GM12878 (cell line): ENCODE measurements at regions not wholly inside any gene's neighbourhood (a gene's known extent, or its start where the extent isn't known, plus 50 kb on each side); places are given as distances from the start of the nearest gene placed in this dataset.

Source experiments
- ATAC-seq: fragments of 200-7000 bp; cut with Tn5 transposase; 3 replicates; pipeline ENCODE4 v1.9.1; 2020; ENCODE audit warnings: mild to moderate bottlenecking, moderate library complexity
- BruUV-seq: library from RNA; stranded (reverse); fragments of 400-500 nt; replicated peaks from 2 replicates; lab custom pipeline; 2021; lab: Mats Ljungman, UMichigan
- CTCF ChIA-PET: fragments of 300-600 bp; sonication (Branson Sonifier 250); formaldehyde crosslinking; extraction: SDS; loops from one replicate; lab custom pipeline; 2021; ENCODE audit warnings: inconsistent platforms; lab: Yijun Ruan, JAX
- POLR2A ChIA-PET: fragments of 350-600 bp; formaldehyde crosslinking; extraction: SDS; loops from one replicate; lab custom pipeline; 2021; ENCODE audit warnings: inconsistent platforms; lab: Charles Lee
- RAD21 ChIA-PET: fragments of 300-600 bp; sonication (Branson Sonifier 250); formaldehyde crosslinking; loops from one replicate; lab custom pipeline; 2023; ENCODE audit warnings: antibody characterized with exemption; ENCODE audit not compliant: unreplicated experiment; lab: Charles Lee
- SMC1A ChIA-PET: fragments of 300-600 bp; sonication (Branson Sonifier 250); formaldehyde crosslinking; loops from one replicate; lab custom pipeline; 2023; ENCODE audit not compliant: unreplicated experiment, uncharacterized antibody; lab: Charles Lee
- DNase-seq: peaks from one replicate; pipeline ENCODE4 v3.0.0-alpha.2; 2011; ENCODE audit warnings: low read depth, low spot score
- FAIRE-seq: peaks from 3 replicates; lab custom pipeline; 2011; peaks lifted over from hg19 to GRCh38; lab: Jason Lieb, UNC
- H2AFZ ChIP-seq: 2 replicates; pipeline ENCODE4 v1.6.0; 2011; ENCODE audit warnings: low read depth, low read length, control low read depth; ENCODE audit not compliant: control insufficient read depth
- H3K27ac ChIP-seq: 2 replicates; pipeline ENCODE4 v1.5.1; 2011; ENCODE audit warnings: control low read depth; ENCODE audit not compliant: control insufficient read depth, insufficient read depth
- H3K27me3 ChIP-seq, 2 experiments: replicated peaks in 1 of 2; 2 replicates each; pipeline versions ENCODE4 v1.6.0 to v1.6.1; 2011; ENCODE audit warnings: low read length in 1 of 2; ENCODE audit not compliant: control insufficient read depth in 2 of 2, insufficient read depth in 2 of 2
- H3K36me3 ChIP-seq, 2 experiments: 2 replicates each; pipeline ENCODE4 v1.5.1; 2011; ENCODE audit warnings: low read length in 1 of 2; ENCODE audit not compliant: control insufficient read depth in 2 of 2, insufficient read depth in 2 of 2
- H3K4me1 ChIP-seq: 2 replicates; pipeline ENCODE4 v1.6.1; 2011; ENCODE audit warnings: mild to moderate bottlenecking, low read length, moderate library complexity, mixed read lengths; ENCODE audit not compliant: control insufficient read depth, insufficient read depth
- H3K4me2 ChIP-seq: 2 replicates; pipeline ENCODE4 v1.6.0; 2011; ENCODE audit warnings: control low read depth; ENCODE audit not compliant: control insufficient read depth, insufficient read depth
- H3K4me3 ChIP-seq: fragments of 200-600 bp; sonication (generic); 2 replicates; pipeline ENCODE4 v1.5.1; 2016
- H3K79me2 ChIP-seq: 2 replicates; pipeline ENCODE4 v1.6.0; 2011; ENCODE audit warnings: low read length; ENCODE audit not compliant: control insufficient read depth, insufficient read depth
- H3K9ac ChIP-seq: 2 replicates; pipeline ENCODE4 v1.8.0; 2011; ENCODE audit warnings: low read length, control low read depth, mixed read lengths; ENCODE audit not compliant: control insufficient read depth, insufficient read depth
- H3K9me3 ChIP-seq: replicated peaks from 3 replicates; pipeline ENCODE4 v1.5.1; 2011; ENCODE audit warnings: mild to moderate bottlenecking, low read length; ENCODE audit not compliant: control insufficient read depth, insufficient read depth
- H4K20me1 ChIP-seq: 2 replicates; pipeline ENCODE4 v1.6.0; 2011; ENCODE audit not compliant: control insufficient read depth, insufficient read depth
- BCLAF1 ChIP-seq: fragments of 450-650 bp; IDR thresholded peaks from 2 replicates; pipeline ENCODE4 v1.6.1; 2017; ENCODE audit warnings: antibody characterized with exemption, mild to moderate bottlenecking, moderate library complexity
- CBX5 ChIP-seq: sonication (generic); IDR thresholded peaks from 2 replicates; pipeline ENCODE4 v1.6.1; 2016; ENCODE audit warnings: low read depth, moderate library complexity, mild to moderate bottlenecking, inconsistent platforms
- IKZF1 ChIP-seq: fragments of 450-650 bp; conservative IDR thresholded peaks from 2 replicates; pipeline ENCODE4 v1.6.1; 2017; ENCODE audit warnings: antibody characterized with exemption, mild to moderate bottlenecking
- IKZF2 ChIP-seq, 2 experiments: fragments of 450-650 bp; IDR thresholded peaks; 2 replicates each; pipeline ENCODE4 v1.6.1; 2017; ENCODE audit warnings: mild to moderate bottlenecking in 2 of 2, moderate library complexity in 2 of 2
- SIX5 ChIP-seq: IDR thresholded peaks from 2 replicates; pipeline ENCODE4 v1.6.1; 2011; ENCODE audit warnings: mild to moderate bottlenecking, low read depth, low read length, moderate library complexity; ENCODE audit not compliant: severe bottlenecking
- TCF3 ChIP-seq: IDR thresholded peaks from 2 replicates; pipeline ENCODE4 v1.6.1; 2012; ENCODE audit warnings: low read depth, mild to moderate bottlenecking, low read length, borderline replicate concordance; ENCODE audit not compliant: insufficient read depth
- ZBTB11 ChIP-seq: fragments of 450-650 bp; formaldehyde crosslinking; IDR thresholded peaks from 2 replicates; pipeline ENCODE4 v1.5.0; 2022; ENCODE audit warnings: mild to moderate bottlenecking, missing genetic modification characterization
- ZNF274 ChIP-seq: IDR thresholded peaks from one replicate; pipeline ENCODE4 v1.8.0; 2011; ENCODE audit not compliant: insufficient read length, insufficient read depth
- WGBS: methylation state at CpG from one replicate; pipeline ENCODE4 v1.1.6; 2016; ENCODE audit warnings: low lambda C conversion rate; ENCODE audit not compliant: insufficient replicate concordance, insufficient coverage; ENCODE audit errors: missing lambda C conversion rate; 5-methylcytosine and 5-hydroxymethylcytosine counted together
- in situ Hi-C: fragments of 300-500 bp; cut with MboI; formaldehyde crosslinking; loops from 9 replicates; pipeline ENCODE4 v1.14.3; 2018; ENCODE audit warnings: mixed read lengths
- intact Hi-C: fragments of 100-400 bp; cut with micrococcal nuclease; formaldehyde crosslinking; loops from one replicate; pipeline ENCODE4 v1.14.2; 2022; ENCODE audit not compliant: unreplicated experiment

- Histone ChIP-seq H3K4me1 (no peaks in the 10 kb centered on the region), H3K27me3 (no peaks in the 10 kb centered on the region), H3K36me3 (no peaks in the 10 kb centered on the region), H3K27ac (no peak overlapping the region), H3K4me2 (no peak overlapping the region), H3K79me2 (no peaks in the 10 kb centered on the region), H3K9me3 (no peaks in the 10 kb centered on the region), H3K9ac (no peak overlapping the region), H2AFZ (no peak overlapping the region), H3K4me3 (no peak overlapping the region), H4K20me1 (no peaks in the 10 kb centered on the region)
- no peak for ATAC-seq
- ChIA-PET SMC1A (no interaction called here), POLR2A (no interaction called here), RAD21 (no interaction called here), CTCF (no interaction called here)
- no TSS peak for BruUV-seq
- intact Hi-C loops (no loop called here), in situ Hi-C loops (no loop called here)
- 27% methylated on average over 1 of the region's 1 CpG for WGBS
- no peak for DNase-seq
- no peak for TF ChIP-seq IKZF1
- TF ChIP-seq BCLAF1 = no peak
- TF ChIP-seq IKZF2 (IDR thresholded peaks at IDR 0.05) = no peak
- no peak for TF ChIP-seq ZBTB11
- TF ChIP-seq SIX5 = no peak
- TF ChIP-seq CBX5 = no peak
- TF ChIP-seq ZNF274 = no peak
- no peak for TF ChIP-seq TCF3
- FAIRE-seq = no peak
Observed at GRCh38 chr12:33253178-33253577, 186.4 kb downstream of the SYT10 start.
